WERI-Rb-1 (cell line): ENCODE measurements at regions not wholly inside any gene's neighbourhood (a gene's known extent, or its start where the extent isn't known, plus 50 kb on each side); places are given as distances from the start of the nearest gene placed in this dataset.

Experiments used
- DNase-seq: peaks from one replicate; pipeline ENCODE4 v3.0.0-alpha.2; 2020
- H3K27ac ChIP-seq: fragments of 250-450 bp; sonication (Bioruptor Pico); 2 replicates; pipeline ENCODE4 v1.5.1; 2020; ENCODE audit warnings: mild to moderate bottlenecking, moderate library complexity
- H3K27me3 ChIP-seq: fragments of 250-450 bp; sonication (Bioruptor Pico); 2 replicates; pipeline ENCODE4 v1.5.1; 2021; ENCODE audit warnings: mild to moderate bottlenecking, low read depth, moderate library complexity; ENCODE audit not compliant: insufficient read depth, severe bottlenecking
- H3K36me3 ChIP-seq: fragments of 250-450 bp; sonication (Bioruptor Pico); 2 replicates; pipeline ENCODE4 v1.5.1; 2020; ENCODE audit warnings: mild to moderate bottlenecking, moderate library complexity
- H3K4me3 ChIP-seq: 2 replicates; pipeline ENCODE4 v1.5.1; 2011; ENCODE audit warnings: low read depth, mild to moderate bottlenecking, control low read depth, low read length
- H3K9me3 ChIP-seq: fragments of 250-450 bp; sonication (Bioruptor Pico); 2 replicates; pipeline ENCODE4 v1.5.1; 2021; ENCODE audit warnings: mild to moderate bottlenecking, moderate library complexity; ENCODE audit not compliant: severe bottlenecking
- CTCF ChIP-seq: IDR thresholded peaks from 2 replicates; pipeline ENCODE4 v1.5.1; 2011; ENCODE audit warnings: low read depth, mild to moderate bottlenecking, control low read depth, inconsistent platforms, low read length

- H3K4me3 ChIP-seq, result no peak overlapping the region
- TF ChIP-seq CTCF, result no peak
- H3K9me3 ChIP-seq, result peaks cover 29% of the 10 kb centered on the region
- peak overlapping the region; percentile 60 for H3K27ac ChIP-seq
- DNase-seq, result no peak
- H3K27me3 ChIP-seq, result no peaks in the 10 kb centered on the region
- H3K36me3 ChIP-seq, result no peaks in the 10 kb centered on the region
Measured at GRCh38 chr6:1028723-1029122, 283.2 kb upstream of the FOXQ1 start.

GRCh38 chr6:1027795-1028569 is 283.9 kb upstream of the FOXQ1 start:
- H3K27me3 ChIP-seq, result no peaks in the 10 kb centered on the region
- no peak for DNase-seq
- H3K27ac ChIP-seq, result peak overlapping the region; percentile 60; the same call in 1 of the 2 replicates
- H3K9me3 ChIP-seq, result peaks cover 31% of the 10 kb centered on the region
- H3K36me3 ChIP-seq, result no peaks in the 10 kb centered on the region
- no peak for TF ChIP-seq CTCF
- H3K4me3 ChIP-seq, result no peak overlapping the region

GRCh38 chr6:1027109-1027794 is 284.6 kb upstream of the FOXQ1 start:
- H3K36me3 ChIP-seq, result no peaks in the 10 kb centered on the region
- no peaks in the 10 kb centered on the region for H3K27me3 ChIP-seq
- DNase-seq, result no peak
- no peak overlapping the region for H3K27ac ChIP-seq
- no peak for TF ChIP-seq CTCF
- peaks cover 29% of the 10 kb centered on the region for H3K9me3 ChIP-seq
- no peak overlapping the region for H3K4me3 ChIP-seq

GRCh38 chr6:1025821-1026220 is 286.1 kb upstream of the FOXQ1 start:
- Histone ChIP-seq H3K27me3 (no peaks in the 10 kb centered on the region), H3K36me3 (no peaks in the 10 kb centered on the region), H3K9me3 (peaks cover 26% of the 10 kb centered on the region), H3K27ac (no peak overlapping the region), H3K4me3 (no peak overlapping the region)
- TF ChIP-seq CTCF, result no peak
- no peak for DNase-seq

GRCh38 chr6:1024587-1024986 is 287.3 kb upstream of the FOXQ1 start:
- DNase-seq, result no peak
- no peak for TF ChIP-seq CTCF

More at GRCh38 chr6:1024587-1024986, 287.3 kb upstream of the FOXQ1 start:
- H3K27ac ChIP-seq, result no peak overlapping the region
- no peak overlapping the region for H3K4me3 ChIP-seq
- no peaks in the 10 kb centered on the region for H3K27me3 ChIP-seq
- H3K36me3 ChIP-seq, result no peaks in the 10 kb centered on the region
- peaks cover 26% of the 10 kb centered on the region for H3K9me3 ChIP-seq
